ENCODE measurements at regions not wholly inside any gene's neighbourhood (a gene's known extent, or its start where the extent isn't known, plus 50 kb on each side); places are given as distances from the start of the nearest gene placed in this dataset.

DNA sequence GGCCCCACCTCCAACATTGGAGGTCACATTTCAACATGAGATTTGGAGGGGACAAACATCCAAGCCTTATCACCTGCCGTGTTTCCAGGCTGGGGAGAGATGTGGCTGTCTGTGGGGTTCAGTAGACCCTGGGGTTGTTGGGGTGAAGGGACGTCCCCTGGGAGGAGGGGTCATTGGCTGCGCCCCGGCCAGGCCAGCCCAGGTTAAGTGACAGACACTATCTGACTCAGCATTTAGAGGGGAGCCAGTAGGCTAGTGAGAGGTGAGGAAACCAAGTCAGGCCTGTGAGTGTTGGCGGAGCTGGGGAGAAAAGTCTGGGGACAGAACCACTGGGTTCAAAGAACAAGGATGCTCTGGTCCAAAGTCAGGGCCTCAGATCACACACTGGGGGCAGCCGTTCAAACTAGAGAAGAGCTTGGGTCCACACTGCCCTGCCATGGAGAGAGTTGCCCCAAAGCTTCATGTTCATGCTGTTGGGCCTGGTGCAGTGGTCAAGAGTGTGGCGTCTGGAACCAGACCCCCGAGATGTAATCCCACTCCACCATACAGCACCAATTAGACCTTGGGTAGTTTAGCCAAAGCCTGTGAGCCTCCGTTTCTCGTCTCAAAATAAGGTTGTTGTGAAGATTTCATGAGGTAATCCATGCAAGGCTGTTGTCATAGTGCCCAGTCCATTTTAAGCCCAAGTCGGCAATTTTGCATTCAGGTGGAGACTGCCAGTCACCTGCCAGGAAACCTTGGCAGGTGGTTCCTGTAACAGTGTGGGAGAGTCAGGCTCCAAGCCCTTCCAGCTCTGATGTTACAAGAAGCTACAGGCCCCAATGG, 1289.6 kb downstream of the TBC1D22A start:
- DNase-seq = no peak

GRCh38 chr22:48050836-48051235, 1288.4 kb downstream of the TBC1D22A start:
- DNase-seq = no peak

GRCh38 chr22:48049116-48049515, 1286.7 kb downstream of the TBC1D22A start:
- DNase-seq = no peak

GRCh38 chr22:48047722-48048500, 1285.5 kb downstream of the TBC1D22A start:
- DNase-seq = no peak

DNA sequence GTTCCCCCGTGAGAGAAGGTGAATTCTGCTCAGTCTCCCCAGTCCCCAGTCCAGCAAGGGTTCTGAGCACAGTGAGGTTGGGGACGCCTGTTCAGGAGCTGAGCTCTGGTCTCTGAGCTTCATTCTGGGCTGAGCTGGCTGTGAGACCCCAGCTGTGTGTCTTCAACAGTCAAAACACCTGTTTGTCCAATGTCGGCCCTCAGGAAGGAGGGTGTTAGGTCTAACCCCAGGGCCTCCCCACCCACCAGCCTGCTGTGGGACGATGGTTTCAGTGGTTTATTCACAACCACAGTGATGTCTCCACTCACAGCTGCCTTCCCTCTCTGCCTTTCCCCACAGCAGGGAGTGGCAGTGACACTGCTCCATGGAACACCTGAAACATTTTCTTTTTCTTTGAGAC, 1282.9 kb downstream of the TBC1D22A start:
- DNase-seq = no peak

- no peak for DNase-seq
Measured at GRCh38 chr22:48044487-48045060, 1282.1 kb downstream of the TBC1D22A start.

- DNase-seq = no peak
Measured at GRCh38 chr22:48043581-48043980, 1281.1 kb downstream of the TBC1D22A start.

DNA sequence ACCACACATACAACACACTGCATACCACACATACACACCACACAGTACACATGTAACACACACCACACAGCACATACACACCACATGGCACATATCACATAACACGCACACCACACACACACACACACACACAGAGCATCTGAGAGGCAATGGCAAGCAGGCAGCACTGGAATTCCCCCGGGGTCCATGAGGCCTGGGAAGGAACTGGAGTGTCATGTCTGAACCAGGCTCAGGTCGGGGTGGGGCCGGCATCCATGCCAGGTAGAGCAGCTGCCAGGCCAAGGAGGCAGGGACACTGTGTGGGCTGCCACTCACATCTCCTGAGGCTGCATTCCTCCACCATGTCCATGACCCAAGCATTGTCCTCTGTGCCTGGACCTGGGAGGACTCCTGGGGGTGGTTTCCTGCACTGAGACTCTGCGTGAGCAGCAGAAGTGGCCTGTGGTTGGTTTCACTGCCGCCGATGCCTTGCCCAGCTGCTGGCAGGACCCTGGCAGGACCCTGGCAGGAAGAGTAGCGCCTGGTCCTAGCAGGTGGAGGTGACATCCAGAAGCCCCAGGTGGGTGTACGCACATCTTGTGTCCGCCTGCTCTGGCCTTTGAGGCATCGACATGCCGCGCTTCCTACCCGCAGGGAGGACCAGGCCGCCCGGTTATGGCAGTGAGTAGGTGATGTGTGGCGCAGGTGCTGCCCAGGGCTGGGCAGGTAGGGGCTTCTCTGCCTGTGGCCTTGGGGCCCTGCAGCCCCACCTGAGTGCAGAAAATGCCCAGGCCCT, 1280.4 kb downstream of the TBC1D22A start:
- DNase-seq = no peak

DNA sequence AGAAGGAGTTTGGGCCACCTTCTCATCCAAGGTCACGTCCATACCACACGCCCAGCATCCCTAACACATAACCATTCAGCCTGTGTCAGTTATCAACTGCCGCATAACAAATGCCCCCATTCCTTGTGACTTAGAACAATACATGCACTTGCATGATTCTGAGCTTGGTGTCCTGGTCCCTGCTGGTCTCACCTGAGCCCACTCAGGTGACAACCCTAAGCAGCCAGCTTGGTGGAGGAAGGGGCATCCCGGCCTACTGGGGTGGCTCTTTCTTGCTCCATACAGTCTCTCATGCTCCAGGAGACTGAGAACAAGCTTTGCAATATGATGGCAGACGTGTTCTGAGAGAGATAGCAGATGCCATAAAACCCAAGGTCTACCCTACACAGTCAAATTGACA, 1276.9 kb downstream of the TBC1D22A start:
- no peak for DNase-seq

DNA sequence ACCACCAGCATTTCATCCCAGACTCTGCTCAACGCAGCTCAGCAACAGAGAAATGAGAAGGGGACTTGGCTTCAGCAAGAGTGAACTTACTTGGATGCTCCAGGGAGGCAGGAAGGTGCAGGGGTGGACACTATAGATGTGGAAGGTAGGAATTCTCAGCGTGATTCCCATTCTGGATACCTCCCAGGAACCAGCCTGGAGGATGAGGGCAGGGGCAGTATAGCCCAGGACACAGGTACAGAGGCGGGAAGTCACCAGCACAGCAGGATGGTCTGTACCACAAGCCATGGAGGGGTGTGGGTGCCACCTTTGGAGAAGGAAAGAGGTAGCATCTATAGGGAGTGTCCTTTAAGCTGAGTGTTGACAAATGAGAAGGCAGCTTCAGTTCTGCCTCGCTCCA, 1275.2 kb downstream of the TBC1D22A start:
- no peak for DNase-seq

DNA sequence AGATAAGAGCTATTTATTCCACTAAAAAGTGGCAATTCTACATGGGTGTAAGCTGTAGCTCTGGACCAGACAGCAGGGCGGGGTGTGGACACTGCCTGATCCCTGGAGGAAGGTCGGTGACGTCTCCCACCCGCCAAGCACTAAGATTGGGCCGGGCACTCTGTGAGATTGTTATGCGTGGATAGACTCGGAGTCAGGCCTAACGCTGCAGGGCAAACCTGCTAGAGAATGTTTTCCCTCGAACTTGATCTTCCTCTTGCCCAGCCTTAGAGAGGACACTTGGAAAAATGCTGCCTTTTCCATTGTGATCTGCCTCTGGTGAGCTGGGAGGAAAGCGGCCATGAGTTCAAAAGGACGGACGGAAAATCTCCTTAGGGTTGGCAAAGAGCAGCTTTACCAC, 1273.4 kb downstream of the TBC1D22A start:
- DNase-seq = no peak

- DNase-seq = no peak
Measured at GRCh38 chr22:48031589-48031988, 1269.1 kb downstream of the TBC1D22A start.

GRCh38 chr22:48025096-48025495, 1262.6 kb downstream of the TBC1D22A start:
- DNase-seq = no peak

- no peak for DNase-seq
Measured at GRCh38 chr22:48021991-48022401, 1259.5 kb downstream of the TBC1D22A start.

DNA sequence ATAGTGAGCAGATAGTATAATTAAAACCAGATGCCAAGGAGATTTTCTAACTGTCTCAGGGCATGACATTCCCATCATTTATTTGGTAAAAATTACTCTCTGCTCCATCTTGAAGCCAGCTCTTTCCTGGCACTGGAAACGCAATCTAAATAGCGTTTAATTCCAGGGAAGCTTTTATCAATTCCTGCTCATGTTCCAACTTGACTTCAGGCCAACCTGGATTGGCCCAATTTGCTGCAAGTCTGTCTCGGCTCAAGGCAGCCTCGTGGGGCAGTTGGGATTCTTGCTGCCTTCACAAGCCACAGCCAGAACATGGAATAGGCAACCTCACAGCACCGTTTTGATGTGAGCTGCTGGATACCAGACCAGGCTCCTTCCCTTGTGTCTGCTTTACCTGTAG, 1255.9 kb downstream of the TBC1D22A start:
- DNase-seq = no peak

DNA sequence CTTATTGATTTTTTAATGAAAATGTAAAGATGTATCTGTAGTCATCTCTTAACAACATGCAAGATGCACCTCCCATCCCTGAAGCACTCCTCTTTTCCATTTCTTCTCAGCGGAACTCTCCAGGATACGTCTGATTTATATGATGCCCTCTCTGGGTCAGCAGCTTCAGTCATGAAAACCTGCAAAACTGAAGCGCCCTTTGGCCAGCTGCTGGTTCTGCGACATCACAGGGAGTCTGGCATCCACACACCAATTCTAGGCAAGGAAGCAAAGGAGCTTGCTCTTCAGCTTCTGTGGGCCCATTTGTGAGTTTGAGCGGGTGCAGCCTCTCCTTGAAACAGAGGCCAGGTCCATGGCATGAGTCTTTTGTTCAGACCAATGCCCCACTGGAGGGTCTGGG, 1253.3 kb downstream of the TBC1D22A start:
- no peak for DNase-seq

GRCh38 chr22:48004936-48005335, 1242.5 kb downstream of the TBC1D22A start:
- DNase-seq = no peak

GRCh38 chr22:48004038-48004437, 1241.6 kb downstream of the TBC1D22A start:
- no peak for DNase-seq

DNA sequence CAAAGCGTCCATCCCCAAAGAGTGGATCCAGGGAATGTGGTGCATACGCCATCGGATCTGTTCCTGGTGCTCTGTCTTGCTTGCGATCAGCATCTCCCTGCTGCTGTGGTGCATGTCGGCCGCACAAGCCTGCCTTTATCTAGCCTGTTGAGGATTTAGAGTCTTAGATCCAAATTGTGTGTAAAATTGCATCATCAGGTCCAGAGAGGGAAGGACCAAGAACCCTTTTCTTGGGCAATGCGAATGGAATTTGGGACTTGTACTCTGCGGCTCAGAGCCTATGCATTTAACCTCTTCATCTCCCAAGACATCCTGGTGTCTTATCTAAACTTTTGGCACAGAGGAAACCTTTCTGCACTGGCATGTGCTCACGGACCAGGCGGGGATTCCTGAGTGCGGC, 1238.7 kb downstream of the TBC1D22A start:
- no peak for DNase-seq

GRCh38 chr22:47997612-47998011, 1235.2 kb downstream of the TBC1D22A start:
- DNase-seq = no peak

GRCh38 chr22:47997052-47997590, 1234.7 kb downstream of the TBC1D22A start:
- DNase-seq = no peak

DNA sequence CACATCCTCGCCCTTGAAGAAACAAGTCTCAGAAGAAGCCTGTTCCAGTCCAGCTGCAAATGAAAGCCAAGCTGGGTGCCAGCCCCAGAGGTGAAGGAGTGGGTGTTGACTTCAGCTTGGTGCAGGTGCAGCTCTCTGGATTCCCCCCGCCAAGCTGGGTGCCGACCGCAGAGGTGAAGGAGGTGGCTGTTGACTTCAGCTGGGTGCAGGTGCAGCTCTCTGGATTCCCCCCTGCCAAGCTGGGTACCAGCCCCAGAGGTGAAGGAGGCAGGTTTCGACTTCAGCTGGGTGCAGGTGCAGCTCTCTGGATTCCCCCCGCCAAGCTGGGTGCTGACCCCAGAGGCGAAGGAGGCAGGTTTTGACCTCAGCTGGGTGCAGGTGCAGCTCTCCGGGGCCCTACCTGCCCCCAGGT, 1234.0 kb downstream of the TBC1D22A start:
- no peak for DNase-seq

DNA sequence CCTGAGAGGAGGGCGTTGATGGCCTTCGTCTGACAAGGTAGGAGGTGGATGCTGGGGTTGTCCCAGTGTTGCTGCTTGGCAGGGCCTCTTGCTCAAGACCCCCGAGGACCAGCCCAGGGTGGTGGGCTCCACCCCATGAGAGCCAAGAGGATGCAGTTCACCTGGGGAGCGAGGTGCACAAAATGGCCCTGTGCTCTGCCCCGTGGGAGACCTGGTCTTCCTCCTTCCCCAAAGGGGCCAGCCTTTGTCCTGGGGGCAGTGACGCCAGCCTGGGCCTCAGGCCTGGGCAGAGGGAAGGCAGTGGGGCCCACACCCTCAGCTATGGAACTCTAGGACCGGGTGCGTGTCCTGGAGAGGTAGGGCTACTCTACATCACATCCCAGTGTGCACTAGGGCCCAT, 1233.3 kb downstream of the TBC1D22A start:
- DNase-seq = no peak

Measured in dermis blood vessel endothelial cell (primary cell).